BLaER1 treated with 17β-estradiol and CSF1 and Interleukin-3, amounts not matched to agents 10 nM and 100 nM (cell line): ENCODE measurements at regions not wholly inside any gene's neighbourhood (a gene's known extent, or its start where the extent isn't known, plus 50 kb on each side); places are given as distances from the start of the nearest gene placed in this dataset.

Experiments used
- H3K27ac ChIP-seq, 11 experiments: shearing (Covaris generic); formaldehyde crosslinking; 2 replicates each; pipeline ENCODE4 v1.8.1; 2022
- H3K27me3 ChIP-seq, 11 experiments: shearing (Covaris generic); formaldehyde crosslinking; 2 replicates each; pipeline ENCODE4 v1.8.1; 2022
- H3K36me3 ChIP-seq, 11 experiments: shearing (Covaris generic); formaldehyde crosslinking; 2 replicates each; pipeline ENCODE4 v1.8.1; 2022
- H3K4me1 ChIP-seq, 10 experiments: shearing (Covaris generic); formaldehyde crosslinking; 2 replicates each; pipeline ENCODE4 v1.8.1; 2022
- H3K4me2 ChIP-seq, 11 experiments: shearing (Covaris generic); formaldehyde crosslinking; 2 replicates each; pipeline ENCODE4 v1.8.1; 2022
- H3K4me3 ChIP-seq, 10 experiments: shearing (Covaris generic); formaldehyde crosslinking; 2 replicates each; pipeline ENCODE4 v1.8.1; 2022
- H3K9ac ChIP-seq, 11 experiments: shearing (Covaris generic); formaldehyde crosslinking; 2 replicates each; pipeline ENCODE4 v1.8.1; 2022
- H3K9me3 ChIP-seq, 11 experiments: shearing (Covaris generic); formaldehyde crosslinking; replicated peaks in 1 of 11; 2 replicates each; pipeline ENCODE4 v1.8.1; 2022
- H4K20me1 ChIP-seq, 11 experiments: shearing (Covaris generic); formaldehyde crosslinking; 2 replicates each; pipeline ENCODE4 v1.8.1; 2022
- Cebpa-rat ChIP-seq, 11 experiments: shearing (Covaris generic); IDR thresholded peaks; 2 replicates each; pipeline ENCODE4 v1.8.1; 2022

DNA sequence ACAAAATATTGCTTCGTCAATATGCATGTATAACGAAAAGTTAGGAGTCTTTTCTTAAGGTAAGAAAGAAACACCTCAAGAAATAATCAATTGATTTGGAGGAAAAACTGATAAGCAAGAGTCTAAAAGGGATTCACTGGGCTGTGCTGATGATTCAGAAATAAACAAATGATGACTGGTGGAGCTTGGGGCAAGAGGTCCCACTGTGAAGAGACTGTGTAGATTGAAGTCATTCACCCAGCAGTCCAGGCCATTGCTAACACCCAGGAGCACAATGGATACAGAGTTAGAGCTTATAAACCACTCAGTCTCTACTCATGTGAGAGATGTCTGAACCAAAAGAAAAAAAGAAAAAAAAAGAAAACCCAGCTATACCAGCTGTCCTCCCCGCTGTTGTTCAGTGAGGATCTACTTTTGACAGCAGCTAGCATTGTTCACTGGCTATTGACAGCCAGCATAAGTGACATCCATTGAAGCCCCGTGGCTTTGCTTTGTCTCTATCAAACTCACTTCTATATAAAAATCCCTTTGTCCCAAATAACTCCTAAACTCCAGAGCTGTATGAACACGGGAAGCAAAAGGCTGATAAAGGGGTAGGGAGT lies 255.5 kb downstream of the KCTD12 start:
- no peak for TF ChIP-seq Cebpa-rat (IDR thresholded peaks at IDR 0.05)
- Histone ChIP-seq H3K36me3 (no peaks in the 10 kb centered on the region), H3K9ac (no peak overlapping the region), H3K9me3 (peaks cover 0 to 18% (median 6%) of the 10 kb centered on the region in 11 experiments; a peak in 6 of 22 replicates), H3K27ac (no peak overlapping the region), H3K27me3 (no peaks in the 10 kb centered on the region), H3K4me2 (no peak overlapping the region), H4K20me1 (no peaks in the 10 kb centered on the region), H3K4me1 (0 out of 20 replicates have a peak, but pooled peaks cover 0 to 5% (median 0%) of the 10 kb centered on the region in 10 experiments), H3K4me3 (no peak overlapping the region)

GRCh38 chr13:76622315-76623040 lies 263.7 kb downstream of the KCTD12 start:
- Histone ChIP-seq H3K9ac (no peak overlapping the region), H3K27me3 (no peaks in the 10 kb centered on the region), H3K9me3 (peaks cover 0 to 12% (median under 1%) of the 10 kb centered on the region in 11 experiments; a peak in 7 of 22 replicates), H3K4me2 (no peak overlapping the region), H3K4me3 (no peak overlapping the region), H3K27ac (no peak overlapping the region), H3K36me3 (no peaks in the 10 kb centered on the region), H4K20me1 (no peaks in the 10 kb centered on the region), H3K4me1 (no peaks in the 10 kb centered on the region)
- no peak for TF ChIP-seq Cebpa-rat (IDR thresholded peaks at IDR 0.05)

GRCh38 chr13:76621705-76622104 lies 264.5 kb downstream of the KCTD12 start:
- Histone ChIP-seq H3K4me3 (no peak overlapping the region), H3K27ac (no peak overlapping the region), H4K20me1 (no peaks in the 10 kb centered on the region), H3K36me3 (no peaks in the 10 kb centered on the region), H3K4me2 (no peak overlapping the region), H3K9ac (no peak overlapping the region), H3K4me1 (no peaks in the 10 kb centered on the region), H3K27me3 (no peaks in the 10 kb centered on the region), H3K9me3 (peaks cover 0 to 4% (median 0%) of the 10 kb centered on the region in 11 experiments; a peak in 1 of 22 replicates)
- TF ChIP-seq Cebpa-rat (IDR thresholded peaks at IDR 0.05), result no peak

- Histone ChIP-seq H3K27me3 (no peaks in the 10 kb centered on the region), H3K27ac (no peak overlapping the region), H3K4me3 (no peak overlapping the region), H3K9me3 (no peaks in the 10 kb centered on the region; a peak in 1 of 22 replicates), H3K9ac (no peak overlapping the region), H4K20me1 (no peaks in the 10 kb centered on the region), H3K4me2 (no peak overlapping the region), H3K36me3 (no peaks in the 10 kb centered on the region), H3K4me1 (no peaks in the 10 kb centered on the region)
- TF ChIP-seq Cebpa-rat (IDR thresholded peaks at IDR 0.05), result no peak
Measured at GRCh38 chr13:76620036-76620435, 266.2 kb downstream of the KCTD12 start.

DNA sequence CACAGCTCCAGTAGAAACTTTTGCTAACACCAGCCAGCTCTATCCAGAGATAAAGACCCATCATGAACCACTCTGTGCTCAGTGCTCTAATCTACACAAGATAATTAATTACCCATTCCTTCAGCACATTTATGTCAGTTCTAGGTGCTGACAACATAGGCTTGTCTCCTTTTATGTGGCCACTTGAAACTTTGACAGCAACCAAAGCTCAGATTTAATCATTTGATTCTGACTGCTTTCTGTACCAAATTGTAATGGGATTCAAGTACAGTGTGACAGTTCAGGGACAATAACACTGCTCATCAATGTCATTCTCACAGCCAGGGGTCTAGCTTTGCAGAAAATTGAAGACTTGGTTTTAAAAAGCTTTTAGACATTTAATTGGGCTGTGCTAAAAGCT lies 266.6 kb downstream of the KCTD12 start:
- Histone ChIP-seq H4K20me1 (no peaks in the 10 kb centered on the region), H3K4me3 (no peak overlapping the region), H3K27ac (no peak overlapping the region), H3K9me3 (no peaks in the 10 kb centered on the region; a peak in 1 of 22 replicates), H3K4me2 (no peak overlapping the region), H3K27me3 (no peaks in the 10 kb centered on the region), H3K4me1 (no peaks in the 10 kb centered on the region), H3K9ac (no peak overlapping the region), H3K36me3 (no peaks in the 10 kb centered on the region)
- TF ChIP-seq Cebpa-rat (IDR thresholded peaks at IDR 0.05), result no peak

DNA sequence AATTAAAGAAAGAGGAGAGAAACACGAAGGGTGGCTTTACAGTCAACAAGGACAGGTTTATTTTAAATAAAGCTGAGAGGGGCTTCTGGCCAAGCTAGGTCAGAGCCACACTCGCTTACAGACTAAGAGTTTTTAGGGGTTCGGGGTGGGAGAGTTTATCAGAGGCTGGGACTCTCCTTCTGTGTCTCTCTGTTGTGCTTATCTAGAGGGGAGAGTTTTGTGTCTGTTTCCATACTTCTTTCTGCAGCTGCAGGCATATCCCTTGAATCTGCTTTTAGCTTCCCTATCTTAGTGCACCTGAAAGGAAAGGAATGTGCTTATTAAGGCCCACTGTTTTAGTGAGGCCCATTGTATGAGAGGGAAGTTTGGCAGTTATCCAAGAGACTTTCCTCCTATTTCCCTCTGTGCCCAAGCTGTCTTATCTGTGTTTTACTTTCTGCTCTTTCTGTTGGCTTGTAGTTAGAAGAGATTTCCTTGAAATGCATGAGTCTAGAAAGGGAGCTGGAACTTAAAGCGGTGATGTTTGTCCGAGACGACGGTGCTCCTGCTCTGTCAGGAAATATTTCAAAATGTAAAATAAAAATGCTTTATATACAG lies 275.3 kb downstream of the KCTD12 start:
- Histone ChIP-seq H3K4me3 (no peak overlapping the region), H3K9ac (no peak overlapping the region), H3K9me3 (peaks cover 0 to 11% (median 0%) of the 10 kb centered on the region in 11 experiments; a peak in 4 of 22 replicates), H3K4me1 (peaks cover 0 to 6% (median 0%) of the 10 kb centered on the region in 10 experiments; a peak in 1 of 20 replicates), H3K4me2 (no peak overlapping the region), H3K27me3 (no peaks in the 10 kb centered on the region), H3K36me3 (no peaks in the 10 kb centered on the region), H3K27ac (no peak overlapping the region), H4K20me1 (no peaks in the 10 kb centered on the region)
- TF ChIP-seq Cebpa-rat (IDR thresholded peaks at IDR 0.05), result no peak

- H3K36me3 ChIP-seq, result no peaks in the 10 kb centered on the region
- H3K9me3 ChIP-seq, result peaks cover 0 to 11% (median 0%) of the 10 kb centered on the region in 11 experiments; a peak in 4 of 22 replicates
- no peak overlapping the region for H3K9ac ChIP-seq
- peak overlapping the region in 1 of 11 experiments; percentile 1; a peak in 2 of 22 replicates for H3K4me2 ChIP-seq
- no peaks in the 10 kb centered on the region for H4K20me1 ChIP-seq
- no peak overlapping the region for H3K27ac ChIP-seq
- TF ChIP-seq Cebpa-rat (IDR thresholded peaks at IDR 0.05), result no peak
- peaks cover 0 to 6% (median 0%) of the 10 kb centered on the region in 10 experiments; a peak in 1 of 20 replicates for H3K4me1 ChIP-seq
- no peaks in the 10 kb centered on the region for H3K27me3 ChIP-seq
- H3K4me3 ChIP-seq, result no peak overlapping the region
Measured at GRCh38 chr13:76609643-76610042, 276.6 kb downstream of the KCTD12 start.

- no peaks in the 10 kb centered on the region for H3K36me3 ChIP-seq
- no peaks in the 10 kb centered on the region for H4K20me1 ChIP-seq
- no peak overlapping the region for H3K9ac ChIP-seq
- H3K27me3 ChIP-seq, result no peaks in the 10 kb centered on the region
- peaks cover 0 to 6% (median 0%) of the 10 kb centered on the region in 10 experiments; a peak in 1 of 20 replicates for H3K4me1 ChIP-seq
- H3K9me3 ChIP-seq, result peaks cover 0 to 11% (median 0%) of the 10 kb centered on the region in 11 experiments; a peak in 4 of 22 replicates
- H3K4me2 ChIP-seq, result no peak overlapping the region
- H3K4me3 ChIP-seq, result no peak overlapping the region
- H3K27ac ChIP-seq, result no peak overlapping the region
- no peak for TF ChIP-seq Cebpa-rat (IDR thresholded peaks at IDR 0.05)
Measured at GRCh38 chr13:76607866-76608265, 278.3 kb downstream of the KCTD12 start.

- peaks cover 0 to 12% (median 2%) of the 10 kb centered on the region in 10 experiments; a peak in 5 of 20 replicates for H3K4me1 ChIP-seq
- H3K36me3 ChIP-seq, result no peaks in the 10 kb centered on the region
- H4K20me1 ChIP-seq, result no peaks in the 10 kb centered on the region
- H3K27me3 ChIP-seq, result no peaks in the 10 kb centered on the region
- H3K27ac ChIP-seq, result no peak overlapping the region
- no peak for TF ChIP-seq Cebpa-rat (IDR thresholded peaks at IDR 0.05)
- peaks cover 0 to 2% (median 0%) of the 10 kb centered on the region in 11 experiments; a peak in 3 of 22 replicates for H3K9me3 ChIP-seq
- H3K4me3 ChIP-seq, result no peak overlapping the region
- peak overlapping the region in 2 of 11 experiments; percentile 2 to 41; a peak in 2 of 22 replicates for H3K4me2 ChIP-seq
- H3K9ac ChIP-seq, result no peak overlapping the region
Measured at GRCh38 chr13:76600081-76600480, 286.1 kb downstream of the KCTD12 start.
